NCI-H146 treated with DMSO at 0.1 percent for 48 hours (cell line): ENCODE measurements at regions not wholly inside any gene's neighbourhood (a gene's known extent, or its start where the extent isn't known, plus 50 kb on each side); places are given as distances from the start of the nearest gene placed in this dataset.

Experiments
- DNase-seq: peaks from one replicate; lab custom pipeline; 2025; ENCODE audit not compliant: unreplicated experiment; lab: John Stamatoyannopoulos, UW

- no peak for DNase-seq
These were observed 349.9 kb upstream of the NFE2L3 start for GRCh38 chr7:25802057-25802456.

GRCh38 chr7:25802473-25802872 lies 349.5 kb upstream of the NFE2L3 start:
- no peak for DNase-seq

- no peak for DNase-seq
These were observed 348.7 kb upstream of the NFE2L3 start for GRCh38 chr7:25803117-25803887.

GRCh38 chr7:25804154-25804553 lies 347.8 kb upstream of the NFE2L3 start:
- no peak for DNase-seq

GRCh38 chr7:25805027-25805687 lies 346.8 kb upstream of the NFE2L3 start:
- peak; percentile 55 for DNase-seq

- no peak for DNase-seq
These were observed 344.8 kb upstream of the NFE2L3 start for GRCh38 chr7:25807086-25807611.

- DNase-seq = no peak
These were observed 342.6 kb upstream of the NFE2L3 start for GRCh38 chr7:25809441-25809840.

- DNase-seq = no peak
These were observed 339.7 kb upstream of the NFE2L3 start for GRCh38 chr7:25812086-25812850.

GRCh38 chr7:25813381-25813780 lies 338.6 kb upstream of the NFE2L3 start:
- no peak for DNase-seq

- no peak for DNase-seq
These were observed 336.3 kb upstream of the NFE2L3 start for GRCh38 chr7:25815711-25816110.

GRCh38 chr7:25820432-25821040 lies 331.5 kb upstream of the NFE2L3 start:
- DNase-seq = no peak

- DNase-seq = no peak
These were observed 330.8 kb upstream of the NFE2L3 start for GRCh38 chr7:25821225-25821624.

GRCh38 chr7:25822823-25823222 lies 329.2 kb upstream of the NFE2L3 start:
- DNase-seq = no peak

GRCh38 chr7:25823571-25823970 lies 328.4 kb upstream of the NFE2L3 start:
- no peak for DNase-seq

- no peak for DNase-seq
These were observed 323.5 kb upstream of the NFE2L3 start for GRCh38 chr7:25828468-25828867.

- DNase-seq = no peak
These were observed 322.3 kb upstream of the NFE2L3 start for GRCh38 chr7:25829663-25830062.

- no peak for DNase-seq
These were observed 321.8 kb upstream of the NFE2L3 start for GRCh38 chr7:25830215-25830614.

GRCh38 chr7:25831062-25831691 lies 320.8 kb upstream of the NFE2L3 start:
- DNase-seq = peak; percentile 16

- DNase-seq = no peak
These were observed 320.1 kb upstream of the NFE2L3 start for GRCh38 chr7:25831831-25832411.

GRCh38 chr7:25832456-25832855 lies 319.5 kb upstream of the NFE2L3 start:
- DNase-seq = no peak
